ENCODE measurements at regions not wholly inside any gene's neighbourhood (a gene's known extent, or its start where the extent isn't known, plus 50 kb on each side); places are given as distances from the start of the nearest gene placed in this dataset.

DNA sequence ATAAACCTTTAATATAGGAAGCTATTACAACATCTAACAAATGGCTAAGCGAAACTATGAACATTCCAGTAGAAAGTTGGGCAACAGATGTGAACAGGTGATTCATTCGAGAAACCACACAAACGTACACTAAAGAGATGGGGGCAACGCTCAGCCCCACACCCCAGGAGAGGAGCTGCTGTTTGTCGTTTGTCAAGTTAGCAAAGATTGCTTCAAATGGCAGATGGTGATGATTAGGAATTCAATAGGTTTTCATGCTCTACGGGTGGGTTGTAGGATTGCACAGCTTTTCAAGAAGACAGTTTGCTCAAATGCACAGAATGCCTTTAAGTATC lies 154.7 kb upstream of the HDAC4 start:
- TF ChIP-seq ZNF274 (IDR thresholded peaks at IDR 0.05; ENCODE audit: insufficient read depth, insufficient read length) = no peak
- TF ChIP-seq EZH2 (IDR thresholded peaks at IDR 0.05; ENCODE audit: borderline replicate concordance, control insufficient read depth, low read depth, low read length) = no peak
- TF ChIP-seq, protein P1, sequence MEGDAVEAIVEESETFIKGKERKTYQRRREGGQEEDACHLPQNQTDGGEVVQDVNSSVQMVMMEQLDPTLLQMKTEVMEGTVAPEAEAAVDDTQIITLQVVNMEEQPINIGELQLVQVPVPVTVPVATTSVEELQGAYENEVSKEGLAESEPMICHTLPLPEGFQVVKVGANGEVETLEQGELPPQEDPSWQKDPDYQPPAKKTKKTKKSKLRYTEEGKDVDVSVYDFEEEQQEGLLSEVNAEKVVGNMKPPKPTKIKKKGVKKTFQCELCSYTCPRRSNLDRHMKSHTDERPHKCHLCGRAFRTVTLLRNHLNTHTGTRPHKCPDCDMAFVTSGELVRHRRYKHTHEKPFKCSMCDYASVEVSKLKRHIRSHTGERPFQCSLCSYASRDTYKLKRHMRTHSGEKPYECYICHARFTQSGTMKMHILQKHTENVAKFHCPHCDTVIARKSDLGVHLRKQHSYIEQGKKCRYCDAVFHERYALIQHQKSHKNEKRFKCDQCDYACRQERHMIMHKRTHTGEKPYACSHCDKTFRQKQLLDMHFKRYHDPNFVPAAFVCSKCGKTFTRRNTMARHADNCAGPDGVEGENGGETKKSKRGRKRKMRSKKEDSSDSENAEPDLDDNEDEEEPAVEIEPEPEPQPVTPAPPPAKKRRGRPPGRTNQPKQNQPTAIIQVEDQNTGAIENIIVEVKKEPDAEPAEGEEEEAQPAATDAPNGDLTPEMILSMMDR (IDR thresholded peaks at IDR 0.05 in 2 of 3, conservative IDR thresholded peaks at IDR 0.05 in 1 of 3; ENCODE audit: control insufficient read depth in 2 of 3, extremely low read depth in 1 of 3, insufficient read depth in 1 of 3, low read depth in 3 of 3, low read length in 3 of 3) = no peak
- TF ChIP-seq EP300 (IDR thresholded peaks at IDR 0.05; ENCODE audit: borderline replicate concordance in 1 of 2, control insufficient read depth in 1 of 2, low read depth in 2 of 2, low read length in 2 of 2) = no peak

Data from GM12878 (cell line).